ENCODE measurements at regions not wholly inside any gene's neighbourhood (a gene's known extent, or its start where the extent isn't known, plus 50 kb on each side); places are given as distances from the start of the nearest gene placed in this dataset.

- no peak for DNase-seq
These were observed 384.9 kb upstream of the ZNF507 start for GRCh38 chr19:31960474-31960873.

GRCh38 chr19:31961191-31961590 lies 384.2 kb upstream of the ZNF507 start:
- DNase-seq, result no peak

- DNase-seq, result no peak
These were observed 383.7 kb upstream of the ZNF507 start for GRCh38 chr19:31961667-31962066.

GRCh38 chr19:31962561-31962996 lies 382.8 kb upstream of the ZNF507 start:
- DNase-seq, result no peak

GRCh38 chr19:31963746-31964145 lies 381.7 kb upstream of the ZNF507 start:
- no peak for DNase-seq

- DNase-seq, result no peak
These were observed 376.4 kb upstream of the ZNF507 start for GRCh38 chr19:31969016-31969415.

GRCh38 chr19:31970027-31970461 lies 375.4 kb upstream of the ZNF507 start:
- no peak for DNase-seq

GRCh38 chr19:31974290-31974689 lies 371.1 kb upstream of the ZNF507 start:
- DNase-seq, result no peak

- no peak for DNase-seq
These were observed 370.5 kb upstream of the ZNF507 start for GRCh38 chr19:31974941-31975340.

- DNase-seq, result no peak
These were observed 369.9 kb upstream of the ZNF507 start for GRCh38 chr19:31975461-31975860.

- DNase-seq, result no peak
These were observed 368.5 kb upstream of the ZNF507 start for GRCh38 chr19:31976775-31977536.

GRCh38 chr19:31979362-31979761 lies 366.0 kb upstream of the ZNF507 start:
- no peak for DNase-seq

- no peak for DNase-seq
These were observed 365.3 kb upstream of the ZNF507 start for GRCh38 chr19:31979949-31980670.

GRCh38 chr19:31980796-31981195 lies 364.6 kb upstream of the ZNF507 start:
- no peak for DNase-seq

- DNase-seq, result no peak
These were observed 363.9 kb upstream of the ZNF507 start for GRCh38 chr19:31981545-31981944.

- no peak for DNase-seq
These were observed 361.8 kb upstream of the ZNF507 start for GRCh38 chr19:31983647-31984046.

GRCh38 chr19:31985001-31985605 lies 360.3 kb upstream of the ZNF507 start:
- DNase-seq, result no peak

GRCh38 chr19:31986951-31987350 lies 358.5 kb upstream of the ZNF507 start:
- DNase-seq, result no peak

GRCh38 chr19:31988256-31988655 lies 357.2 kb upstream of the ZNF507 start:
- no peak for DNase-seq

- no peak for DNase-seq
These were observed 353.3 kb upstream of the ZNF507 start for GRCh38 chr19:31991984-31992655.

- DNase-seq, result no peak
These were observed 352.7 kb upstream of the ZNF507 start for GRCh38 chr19:31992750-31993149.

- no peak for DNase-seq
These were observed 349.9 kb upstream of the ZNF507 start for GRCh38 chr19:31995546-31995945.

- no peak for DNase-seq
These were observed 335.3 kb upstream of the ZNF507 start for GRCh38 chr19:32010071-32010470.
